RCC 7860 (cell line): ENCODE measurements at regions not wholly inside any gene's neighbourhood (a gene's known extent, or its start where the extent isn't known, plus 50 kb on each side); places are given as distances from the start of the nearest gene placed in this dataset.
"Not testable (repeated sequence)": the region's sequence is repeated elsewhere in the genome, so short reads cannot be mapped to it uniquely, and the experiment has no call there.

Source experiments
- DNase-seq: peaks from one replicate; pipeline ENCODE4 v3.0.0-alpha.2; 2015; ENCODE audit warnings: low spot score
- FAIRE-seq: peaks from 2 replicates; lab custom pipeline; 2012; peaks lifted over from hg19 to GRCh38; lab: Jason Lieb, UNC

GRCh38 chr22:25504017-25504416 is 60.5 kb upstream of the GRK3 start:
- FAIRE-seq, DNase-seq: not testable (repeated sequence)

- no peak for FAIRE-seq
These were observed 56.3 kb upstream of the GRK3 start for GRCh38 chr22:25508161-25508560.

GRCh38 chr22:25508761-25509321 is 55.6 kb upstream of the GRK3 start:
- DNase-seq = no peak
- no peak for FAIRE-seq

More at GRCh38 chr22:25508161-25508560, 56.3 kb upstream of the GRK3 start:
- DNase-seq = no peak

- DNase-seq = no peak
- no peak for FAIRE-seq
These were observed 55.1 kb upstream of the GRK3 start for GRCh38 chr22:25509374-25509791.

DNA sequence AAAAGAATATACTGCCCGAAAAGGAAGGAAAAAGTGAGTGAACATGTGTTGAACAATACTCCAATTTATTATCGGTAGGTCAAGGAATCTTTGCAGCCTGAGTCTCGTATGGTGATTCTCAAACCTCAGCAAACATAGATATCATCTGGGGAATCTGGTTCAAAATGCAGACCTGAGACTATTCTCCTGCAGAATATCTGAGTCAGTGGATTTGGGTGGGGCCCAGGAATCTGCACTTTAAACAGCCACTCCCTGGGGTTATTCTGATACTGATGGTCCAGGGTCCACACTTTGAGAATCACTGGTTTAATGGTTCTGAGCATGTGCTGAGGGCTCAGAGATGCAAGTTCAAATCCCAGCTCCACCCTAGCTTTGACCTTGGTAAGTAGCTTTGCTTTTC is 53.6 kb upstream of the GRK3 start:
- FAIRE-seq (no peak), DNase-seq (no peak)

GRCh38 chr22:25511725-25512124 is 52.8 kb upstream of the GRK3 start:
- FAIRE-seq (no peak), DNase-seq (no peak)

DNA sequence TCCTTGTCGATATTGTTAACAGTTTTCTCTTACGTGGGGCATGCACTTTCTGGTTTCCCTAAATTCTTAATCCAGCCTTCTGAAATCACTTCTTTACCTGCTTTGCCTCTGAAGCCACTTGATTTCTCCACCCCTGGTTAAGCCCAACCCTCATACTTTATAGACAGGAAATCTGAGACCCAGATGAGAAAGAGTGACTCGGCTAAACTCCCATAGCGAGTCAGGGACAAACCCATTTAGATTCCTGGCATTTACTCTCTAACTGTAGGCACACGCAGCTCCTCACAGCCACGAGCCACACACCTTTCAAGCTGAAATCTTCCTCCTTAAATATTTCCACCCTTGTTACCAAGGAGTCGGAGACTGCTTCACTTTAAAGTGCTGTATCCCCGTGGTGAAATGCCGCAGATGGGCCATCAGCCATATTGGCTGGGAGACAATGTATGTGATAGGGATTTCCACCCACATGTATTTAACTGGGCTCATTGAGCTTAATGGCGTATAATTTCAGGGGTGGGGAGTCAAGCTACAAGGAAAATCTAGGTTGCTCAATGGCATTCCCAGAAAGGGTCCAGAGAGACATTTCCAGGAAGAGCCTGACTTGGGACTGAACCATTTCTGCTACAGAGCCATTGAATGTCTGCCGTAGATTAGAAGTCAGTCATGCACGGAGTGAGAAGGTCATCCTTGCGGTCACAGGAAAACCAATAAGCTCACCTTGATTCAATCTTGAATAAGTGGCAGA is 49.9 kb upstream of the GRK3 start:
- no peak for FAIRE-seq

More for the DNA sequence above, 49.9 kb upstream of the GRK3 start:
- DNase-seq = no peak
